ENCODE measurements at regions not wholly inside any gene's neighbourhood (a gene's known extent, or its start where the extent isn't known, plus 50 kb on each side); places are given as distances from the start of the nearest gene placed in this dataset.
A peak's percentile ranks its signal among the peaks of the same experiment; 100 is the strongest.
"Not testable (repeated sequence)": the region's sequence is repeated elsewhere in the genome, so short reads cannot be mapped to it uniquely, and the experiment has no call there.

- Mint-ChIP-seq H3K4me3 (no peak overlapping the region), H3K4me1 (peaks cover 0 to 9% (median 8%) of the 10 kb centered on the region in 4 donors), H3K9me3 (peaks cover 0 to 2% (median 0%) of the 10 kb centered on the region in 7 donors), H3K27ac (no peak overlapping the region), H3K36me3 (no peaks in the 10 kb centered on the region), H3K27me3 (peaks cover 30% of the 10 kb centered on the region)
- Histone ChIP-seq H3K4me3 (ENCODE audit: low read depth, low read length) (no peak overlapping the region), H3K4me1 (ENCODE audit: control insufficient read depth, insufficient read depth, low read length, poor library complexity, severe bottlenecking) (peaks cover 6% of the 10 kb centered on the region), H3K27ac (ENCODE audit: insufficient read depth, low read length, poor library complexity, severe bottlenecking) (no peak overlapping the region), H3K9me3 (ENCODE audit: control insufficient read depth in 2 of 2, low read length in 2 of 2) (no peaks in the 10 kb centered on the region), H3K27me3 (ENCODE audit: control insufficient read depth, insufficient read depth, low read length) (peaks cover 6% of the 10 kb centered on the region), H3K36me3 (ENCODE audit: control insufficient read depth, insufficient read depth, low read length) (no peaks in the 10 kb centered on the region)
- DNase-seq (no peak), ATAC-seq (ENCODE audit: low read depth in 2 of 2) (no peak)
Measured at GRCh38 chr17:77286391-77286640, 145.5 kb downstream of the SEC14L1 start.

GRCh38 chr17:77286641-77287431, 146.1 kb downstream of the SEC14L1 start:
- H3K9me3 Mint-ChIP-seq, result no peaks in the 10 kb centered on the region
- no peaks in the 10 kb centered on the region for H3K36me3 Mint-ChIP-seq
- no peak overlapping the region for H3K4me3 Mint-ChIP-seq
- ATAC-seq (ENCODE audit: low read depth in 2 of 2) (no peak), DNase-seq (no peak)
- Histone ChIP-seq H3K27ac (ENCODE audit: insufficient read depth, low read length, poor library complexity, severe bottlenecking) (no peak overlapping the region), H3K36me3 (ENCODE audit: control insufficient read depth, insufficient read depth, low read length) (no peaks in the 10 kb centered on the region), H3K4me1 (ENCODE audit: control insufficient read depth, insufficient read depth, low read length, poor library complexity, severe bottlenecking) (peaks cover 1% of the 10 kb centered on the region), H3K9me3 (ENCODE audit: control insufficient read depth in 2 of 2, low read length in 2 of 2) (no peaks in the 10 kb centered on the region), H3K4me3 (ENCODE audit: low read depth, low read length) (no peak overlapping the region), H3K27me3 (ENCODE audit: control insufficient read depth, insufficient read depth, low read length) (peaks cover 5% of the 10 kb centered on the region)
- H3K27me3 Mint-ChIP-seq, result peaks cover 27% of the 10 kb centered on the region
- peaks cover 0 to 7% (median 6%) of the 10 kb centered on the region in 4 donors for H3K4me1 Mint-ChIP-seq
- no peak overlapping the region for H3K27ac Mint-ChIP-seq

- peaks cover 2% of the 10 kb centered on the region for H3K27me3 ChIP-seq (ENCODE audit: control insufficient read depth, insufficient read depth, low read length)
- no peak for ATAC-seq (ENCODE audit: low read depth in 2 of 2)
- no peak overlapping the region for H3K27ac ChIP-seq (ENCODE audit: insufficient read depth, low read length, poor library complexity, severe bottlenecking)
- H3K4me3 ChIP-seq (ENCODE audit: low read depth, low read length), result no peak overlapping the region
- Mint-ChIP-seq H3K4me1 (peaks cover 0 to 2% (median under 1%) of the 10 kb centered on the region in 4 donors), H3K27ac (no peak overlapping the region), H3K9me3 (no peaks in the 10 kb centered on the region), H3K4me3 (no peak overlapping the region), H3K27me3 (peaks cover 19% of the 10 kb centered on the region), H3K36me3 (no peaks in the 10 kb centered on the region)
- no peaks in the 10 kb centered on the region for H3K4me1 ChIP-seq (ENCODE audit: control insufficient read depth, insufficient read depth, low read length, poor library complexity, severe bottlenecking)
- no peaks in the 10 kb centered on the region for H3K36me3 ChIP-seq (ENCODE audit: control insufficient read depth, insufficient read depth, low read length)
- DNase-seq, result no peak
- H3K9me3 ChIP-seq (ENCODE audit: control insufficient read depth in 2 of 2, low read length in 2 of 2), result no peaks in the 10 kb centered on the region
Measured at GRCh38 chr17:77287432-77288068, 146.8 kb downstream of the SEC14L1 start.

GRCh38 chr17:77288115-77288619, 147.4 kb downstream of the SEC14L1 start:
- H3K4me3 Mint-ChIP-seq, result no peak overlapping the region
- peaks cover 15% of the 10 kb centered on the region for H3K27me3 Mint-ChIP-seq
- H3K4me1 Mint-ChIP-seq, result peaks cover 0 to 2% (median under 1%) of the 10 kb centered on the region in 4 donors
- Histone ChIP-seq H3K27me3 (ENCODE audit: control insufficient read depth, insufficient read depth, low read length) (peaks cover 2% of the 10 kb centered on the region), H3K9me3 (ENCODE audit: control insufficient read depth in 2 of 2, low read length in 2 of 2) (no peaks in the 10 kb centered on the region), H3K36me3 (ENCODE audit: control insufficient read depth, insufficient read depth, low read length) (no peaks in the 10 kb centered on the region), H3K4me1 (ENCODE audit: control insufficient read depth, insufficient read depth, low read length, poor library complexity, severe bottlenecking) (no peaks in the 10 kb centered on the region), H3K27ac (ENCODE audit: insufficient read depth, low read length, poor library complexity, severe bottlenecking) (no peak overlapping the region), H3K4me3 (ENCODE audit: low read depth, low read length) (no peak overlapping the region)
- ATAC-seq (ENCODE audit: low read depth in 2 of 2), result no peak
- no peak for DNase-seq
- H3K36me3 Mint-ChIP-seq, result no peaks in the 10 kb centered on the region
- H3K9me3 Mint-ChIP-seq, result no peaks in the 10 kb centered on the region
- H3K27ac Mint-ChIP-seq, result peak overlapping the region in 1 of 3 donors; percentile 63

GRCh38 chr17:77290759-77291558, 150.2 kb downstream of the SEC14L1 start:
- H3K27ac Mint-ChIP-seq; DNase-seq; ATAC-seq (ENCODE audit: low read depth in 2 of 2); H3K4me3 Mint-ChIP-seq; H3K4me1 Mint-ChIP-seq; H3K36me3 Mint-ChIP-seq; H3K9me3 Mint-ChIP-seq; H3K27me3 Mint-ChIP-seq; H3K4me1 ChIP-seq (ENCODE audit: control insufficient read depth, insufficient read depth, low read length, poor library complexity, severe bottlenecking); H3K9me3 ChIP-seq (ENCODE audit: control insufficient read depth in 2 of 2, low read length in 2 of 2); H3K27ac ChIP-seq (ENCODE audit: insufficient read depth, low read length, poor library complexity, severe bottlenecking); H3K36me3 ChIP-seq (ENCODE audit: control insufficient read depth, insufficient read depth, low read length); H3K27me3 ChIP-seq (ENCODE audit: control insufficient read depth, insufficient read depth, low read length); H3K4me3 ChIP-seq (ENCODE audit: low read depth, low read length): not testable (repeated sequence)

GRCh38 chr17:77291591-77292386, 151.0 kb downstream of the SEC14L1 start:
- ATAC-seq (ENCODE audit: low read depth in 2 of 2) (no peak), DNase-seq (no peak)
- Mint-ChIP-seq H3K4me3 (no peak overlapping the region), H3K27ac (no peak overlapping the region), H3K9me3 (no peaks in the 10 kb centered on the region), H3K27me3 (no peaks in the 10 kb centered on the region), H3K36me3 (no peaks in the 10 kb centered on the region), H3K4me1 (peaks cover 0 to 2% (median under 1%) of the 10 kb centered on the region in 4 donors)
- Histone ChIP-seq H3K27ac (ENCODE audit: insufficient read depth, low read length, poor library complexity, severe bottlenecking) (no peak overlapping the region), H3K4me3 (ENCODE audit: low read depth, low read length) (no peak overlapping the region), H3K9me3 (ENCODE audit: control insufficient read depth in 2 of 2, low read length in 2 of 2) (no peaks in the 10 kb centered on the region), H3K36me3 (ENCODE audit: control insufficient read depth, insufficient read depth, low read length) (no peaks in the 10 kb centered on the region), H3K4me1 (ENCODE audit: control insufficient read depth, insufficient read depth, low read length, poor library complexity, severe bottlenecking) (no peaks in the 10 kb centered on the region), H3K27me3 (ENCODE audit: control insufficient read depth, insufficient read depth, low read length) (no peaks in the 10 kb centered on the region)

GRCh38 chr17:77294761-77295160, 154.0 kb downstream of the SEC14L1 start:
- no peak for ATAC-seq (ENCODE audit: low read depth in 2 of 2)

More at GRCh38 chr17:77294761-77295160, 154.0 kb downstream of the SEC14L1 start:
- H3K9me3 Mint-ChIP-seq, result no peaks in the 10 kb centered on the region
- no peak overlapping the region for H3K27ac Mint-ChIP-seq
- H3K36me3 ChIP-seq (ENCODE audit: control insufficient read depth, insufficient read depth, low read length), result no peaks in the 10 kb centered on the region
- no peak for DNase-seq
- H3K4me3 Mint-ChIP-seq, result no peak overlapping the region
- no peaks in the 10 kb centered on the region for H3K27me3 ChIP-seq (ENCODE audit: control insufficient read depth, insufficient read depth, low read length)
- H3K27ac ChIP-seq (ENCODE audit: insufficient read depth, low read length, poor library complexity, severe bottlenecking), result no peak overlapping the region
- peaks cover 0 to 2% (median under 1%) of the 10 kb centered on the region in 4 donors for H3K4me1 Mint-ChIP-seq
- no peaks in the 10 kb centered on the region for H3K27me3 Mint-ChIP-seq
- H3K4me1 ChIP-seq (ENCODE audit: control insufficient read depth, insufficient read depth, low read length, poor library complexity, severe bottlenecking), result no peaks in the 10 kb centered on the region
- no peaks in the 10 kb centered on the region for H3K36me3 Mint-ChIP-seq
- no peaks in the 10 kb centered on the region for H3K9me3 ChIP-seq (ENCODE audit: control insufficient read depth in 2 of 2, low read length in 2 of 2)
- no peak overlapping the region for H3K4me3 ChIP-seq (ENCODE audit: low read depth, low read length)
